ENCODE measurements at regions not wholly inside any gene's neighbourhood (a gene's known extent, or its start where the extent isn't known, plus 50 kb on each side); places are given as distances from the start of the nearest gene placed in this dataset.

DNA sequence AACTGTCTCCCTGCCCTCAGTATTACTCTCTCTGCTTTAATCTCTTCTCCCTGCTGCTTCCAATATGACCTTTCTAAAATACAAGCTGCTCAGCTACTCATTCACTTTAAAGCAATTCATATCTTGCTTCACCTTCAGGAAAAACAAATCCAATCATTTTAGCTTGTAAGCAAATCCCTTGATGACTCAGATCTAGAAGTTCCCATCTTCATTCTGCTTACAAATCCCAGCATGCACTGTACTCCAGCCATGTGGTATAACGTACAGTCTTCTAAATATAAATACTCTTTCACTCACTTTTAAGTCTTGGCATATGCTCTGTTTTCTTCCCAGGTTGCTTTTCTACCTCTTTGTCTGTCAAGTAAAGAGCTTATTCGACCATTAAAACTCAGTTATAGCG lies 1009.1 kb upstream of the SEMA6D start:
- Histone ChIP-seq H3K36me3 (ENCODE audit: insufficient read depth, low read length) (no peaks in the 10 kb centered on the region), H3K4me3 (ENCODE audit: low read length) (no peak overlapping the region), H3K4me1 (ENCODE audit: low read length) (no peaks in the 10 kb centered on the region), H3K9ac (ENCODE audit: low read length) (no peak overlapping the region), H3K9me3 (ENCODE audit: low read length) (peaks cover 42% of the 10 kb centered on the region), H2AFZ (ENCODE audit: low read length) (no peak overlapping the region), H3K27me3 (ENCODE audit: low read length) (no peaks in the 10 kb centered on the region), H4K20me1 (ENCODE audit: insufficient read depth, low read depth, low read length) (no peaks in the 10 kb centered on the region), H3K79me2 (ENCODE audit: low read length) (no peaks in the 10 kb centered on the region), H3K27ac (ENCODE audit: low read length) (no peak overlapping the region), H3K4me2 (ENCODE audit: low read depth, low read length, poor library complexity, severe bottlenecking) (no peak overlapping the region), H3K9me2 (replicated peaks; ENCODE audit: insufficient read depth, low read length) (no peaks in the 10 kb centered on the region)
- DNase-seq, result no peak

DNA sequence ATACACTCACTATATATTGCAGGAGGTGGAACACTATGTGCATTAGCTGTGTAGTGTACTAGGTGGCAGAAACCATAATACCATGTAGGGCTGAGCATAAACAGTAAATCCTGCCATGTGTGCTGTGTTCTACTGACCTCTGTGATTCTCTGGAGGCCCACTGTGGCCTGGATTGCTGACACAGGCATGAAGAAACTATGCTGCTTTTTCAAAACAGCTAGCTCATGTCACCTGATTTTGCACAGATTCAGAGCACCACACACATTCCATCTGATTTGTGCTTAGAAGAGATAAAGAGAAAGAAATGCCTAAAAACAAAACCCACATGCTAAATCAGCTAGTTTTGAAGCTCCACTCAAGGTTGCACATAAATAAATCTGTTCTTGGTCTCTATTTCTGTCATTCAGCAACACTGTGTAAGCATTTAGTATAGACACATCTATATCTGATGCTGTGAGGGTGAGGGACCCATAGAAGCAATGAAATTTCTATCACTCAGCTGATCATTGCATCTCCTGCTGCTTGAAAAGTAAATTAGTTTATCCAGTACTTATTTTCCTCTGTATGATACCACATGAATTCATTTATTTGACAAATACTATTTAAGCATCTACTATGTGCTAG lies 1007.7 kb upstream of the SEMA6D start:
- Histone ChIP-seq H2AFZ (ENCODE audit: low read length) (no peak overlapping the region), H3K9me3 (ENCODE audit: low read length) (peaks cover 37% of the 10 kb centered on the region), H3K4me2 (ENCODE audit: low read depth, low read length, poor library complexity, severe bottlenecking) (no peak overlapping the region), H3K27me3 (ENCODE audit: low read length) (no peaks in the 10 kb centered on the region), H3K79me2 (ENCODE audit: low read length) (no peaks in the 10 kb centered on the region), H3K9me2 (replicated peaks; ENCODE audit: insufficient read depth, low read length) (no peaks in the 10 kb centered on the region), H3K4me3 (ENCODE audit: low read length) (no peak overlapping the region), H4K20me1 (ENCODE audit: insufficient read depth, low read depth, low read length) (no peaks in the 10 kb centered on the region), H3K27ac (ENCODE audit: low read length) (no peak overlapping the region), H3K9ac (ENCODE audit: low read length) (no peak overlapping the region), H3K36me3 (ENCODE audit: insufficient read depth, low read length) (no peaks in the 10 kb centered on the region), H3K4me1 (ENCODE audit: low read length) (no peaks in the 10 kb centered on the region)
- DNase-seq, result no peak

DNA sequence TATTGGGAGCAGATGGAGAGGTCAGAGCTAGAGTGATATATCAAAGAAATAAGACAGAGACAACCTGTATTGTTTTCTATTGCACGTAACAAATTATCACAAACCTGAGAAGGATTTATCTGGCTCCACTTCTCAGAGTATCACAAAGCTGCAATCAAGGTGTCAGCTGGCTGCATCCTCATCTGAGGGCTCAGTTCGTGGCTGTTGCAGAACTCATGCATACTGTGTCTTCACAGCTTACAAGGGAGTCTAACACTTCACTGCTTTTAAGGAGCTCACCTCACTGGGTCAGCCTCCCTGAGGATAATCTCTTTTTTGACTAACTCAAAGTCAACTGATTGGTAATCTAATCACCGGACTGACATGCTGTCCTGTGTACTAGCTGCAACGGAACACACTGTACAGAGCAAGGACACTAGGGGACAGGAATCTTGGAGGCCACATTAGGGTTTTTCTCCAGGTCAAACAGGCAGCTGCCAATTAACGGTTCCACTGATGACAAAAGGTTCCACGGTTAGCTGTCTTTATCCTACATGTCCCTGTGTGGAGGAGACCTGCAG lies 1006.8 kb upstream of the SEMA6D start:
- Histone ChIP-seq H2AFZ (ENCODE audit: low read length) (no peak overlapping the region), H3K9me2 (replicated peaks; ENCODE audit: insufficient read depth, low read length) (no peaks in the 10 kb centered on the region), H3K27me3 (ENCODE audit: low read length) (no peaks in the 10 kb centered on the region), H3K9ac (ENCODE audit: low read length) (no peak overlapping the region), H3K4me2 (ENCODE audit: low read depth, low read length, poor library complexity, severe bottlenecking) (no peak overlapping the region), H4K20me1 (ENCODE audit: insufficient read depth, low read depth, low read length) (no peaks in the 10 kb centered on the region), H3K79me2 (ENCODE audit: low read length) (no peaks in the 10 kb centered on the region), H3K9me3 (ENCODE audit: low read length) (peaks cover 31% of the 10 kb centered on the region), H3K4me3 (ENCODE audit: low read length) (no peak overlapping the region), H3K27ac (ENCODE audit: low read length) (no peak overlapping the region), H3K4me1 (ENCODE audit: low read length) (no peaks in the 10 kb centered on the region), H3K36me3 (ENCODE audit: insufficient read depth, low read length) (no peaks in the 10 kb centered on the region)
- DNase-seq, result no peak

DNA sequence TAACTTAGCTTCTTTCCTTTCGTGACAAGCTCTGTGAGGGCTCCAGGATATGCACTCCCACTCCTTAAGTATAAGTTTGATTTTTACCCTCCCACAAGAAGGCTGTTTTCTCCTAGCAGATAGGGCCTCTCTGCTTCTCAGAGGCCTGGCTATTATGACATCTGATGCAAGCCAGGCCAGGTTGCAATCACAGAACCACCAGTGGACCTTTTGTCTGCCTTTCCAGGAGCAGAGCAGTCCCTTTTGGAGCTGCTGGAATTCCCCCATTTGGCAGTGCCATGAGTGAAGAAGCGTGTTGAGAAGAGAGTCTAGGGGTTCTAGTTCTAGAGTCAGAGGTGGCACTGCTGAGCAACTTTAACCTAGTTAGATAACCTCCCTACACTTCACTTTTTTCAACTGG lies 1004.3 kb upstream of the SEMA6D start:
- no peak overlapping the region for H2AFZ ChIP-seq (ENCODE audit: low read length)

DNA sequence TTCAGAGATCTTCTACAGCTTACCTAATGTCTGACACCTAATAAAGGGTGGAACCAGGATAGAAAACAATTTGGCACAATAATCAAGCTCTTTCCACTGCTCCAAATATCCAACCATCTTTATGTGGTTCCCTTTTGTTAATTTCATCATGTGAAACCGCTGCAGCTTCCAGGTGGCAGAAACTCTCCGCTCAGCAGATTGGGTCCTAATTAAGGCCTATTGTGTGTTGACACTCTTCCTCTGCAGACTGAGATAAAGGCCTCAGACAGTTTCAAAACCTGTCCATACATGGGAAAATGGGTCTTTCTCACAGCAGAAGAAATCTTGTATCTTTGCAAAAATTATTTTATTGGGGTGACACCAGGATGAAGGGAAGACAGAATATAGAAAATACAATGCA lies 1002.4 kb upstream of the SEMA6D start:
- Histone ChIP-seq H3K79me2 (ENCODE audit: low read length) (no peaks in the 10 kb centered on the region), H3K27ac (ENCODE audit: low read length) (no peak overlapping the region), H3K4me1 (ENCODE audit: low read length) (no peaks in the 10 kb centered on the region), H2AFZ (ENCODE audit: low read length) (no peak overlapping the region), H3K36me3 (ENCODE audit: insufficient read depth, low read length) (no peaks in the 10 kb centered on the region), H3K27me3 (ENCODE audit: low read length) (no peaks in the 10 kb centered on the region), H3K9ac (ENCODE audit: low read length) (no peak overlapping the region), H3K9me3 (ENCODE audit: low read length) (peaks cover 19% of the 10 kb centered on the region), H3K4me3 (ENCODE audit: low read length) (no peak overlapping the region), H4K20me1 (ENCODE audit: insufficient read depth, low read depth, low read length) (no peaks in the 10 kb centered on the region), H3K9me2 (replicated peaks; ENCODE audit: insufficient read depth, low read length) (no peaks in the 10 kb centered on the region), H3K4me2 (ENCODE audit: low read depth, low read length, poor library complexity, severe bottlenecking) (no peak overlapping the region)
- DNase-seq, result no peak

More for the DNA sequence above, 1004.3 kb upstream of the SEMA6D start:
- no peaks in the 10 kb centered on the region for H3K79me2 ChIP-seq (ENCODE audit: low read length)
- no peaks in the 10 kb centered on the region for H3K27me3 ChIP-seq (ENCODE audit: low read length)
- H4K20me1 ChIP-seq (ENCODE audit: insufficient read depth, low read depth, low read length), result no peaks in the 10 kb centered on the region
- no peaks in the 10 kb centered on the region for H3K9me2 ChIP-seq (replicated peaks; ENCODE audit: insufficient read depth, low read length)
- no peak overlapping the region for H3K4me3 ChIP-seq (ENCODE audit: low read length)
- peaks cover 16% of the 10 kb centered on the region for H3K9me3 ChIP-seq (ENCODE audit: low read length)
- DNase-seq, result no peak
- no peak overlapping the region for H3K9ac ChIP-seq (ENCODE audit: low read length)
- H3K4me1 ChIP-seq (ENCODE audit: low read length), result no peaks in the 10 kb centered on the region
- no peak overlapping the region for H3K27ac ChIP-seq (ENCODE audit: low read length)
- no peaks in the 10 kb centered on the region for H3K36me3 ChIP-seq (ENCODE audit: insufficient read depth, low read length)
- H3K4me2 ChIP-seq (ENCODE audit: low read depth, low read length, poor library complexity, severe bottlenecking), result no peak overlapping the region

DNA sequence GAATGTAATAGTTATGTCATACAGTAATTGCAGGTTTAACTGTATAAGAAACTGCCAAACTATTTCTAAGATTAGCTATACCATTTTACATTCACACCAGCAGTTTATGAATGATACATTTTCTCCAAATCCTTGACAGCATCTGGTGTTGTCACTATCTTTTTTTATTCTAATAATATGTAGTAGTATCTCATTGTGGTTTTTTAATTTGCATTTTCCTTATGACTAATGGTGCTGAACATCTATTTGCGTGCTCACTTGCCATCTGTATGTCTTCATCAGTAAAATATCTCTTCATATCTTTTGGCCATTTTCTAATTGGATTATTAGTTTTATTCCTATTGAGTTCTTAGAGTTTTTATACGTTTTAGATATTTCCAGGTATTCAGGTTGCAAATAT lies 994.0 kb upstream of the SEMA6D start:
- Histone ChIP-seq H3K27ac (ENCODE audit: low read length) (no peak overlapping the region), H3K79me2 (ENCODE audit: low read length) (no peaks in the 10 kb centered on the region), H3K4me1 (ENCODE audit: low read length) (no peaks in the 10 kb centered on the region), H3K9me2 (replicated peaks; ENCODE audit: insufficient read depth, low read length) (no peaks in the 10 kb centered on the region), H3K36me3 (ENCODE audit: insufficient read depth, low read length) (no peaks in the 10 kb centered on the region), H3K27me3 (ENCODE audit: low read length) (no peaks in the 10 kb centered on the region), H3K9me3 (ENCODE audit: low read length) (peaks cover 52% of the 10 kb centered on the region), H3K4me3 (ENCODE audit: low read length) (no peak overlapping the region), H3K4me2 (ENCODE audit: low read depth, low read length, poor library complexity, severe bottlenecking) (no peak overlapping the region), H4K20me1 (ENCODE audit: insufficient read depth, low read depth, low read length) (no peaks in the 10 kb centered on the region), H2AFZ (ENCODE audit: low read length) (no peak overlapping the region), H3K9ac (ENCODE audit: low read length) (no peak overlapping the region)
- no peak for DNase-seq

DNA sequence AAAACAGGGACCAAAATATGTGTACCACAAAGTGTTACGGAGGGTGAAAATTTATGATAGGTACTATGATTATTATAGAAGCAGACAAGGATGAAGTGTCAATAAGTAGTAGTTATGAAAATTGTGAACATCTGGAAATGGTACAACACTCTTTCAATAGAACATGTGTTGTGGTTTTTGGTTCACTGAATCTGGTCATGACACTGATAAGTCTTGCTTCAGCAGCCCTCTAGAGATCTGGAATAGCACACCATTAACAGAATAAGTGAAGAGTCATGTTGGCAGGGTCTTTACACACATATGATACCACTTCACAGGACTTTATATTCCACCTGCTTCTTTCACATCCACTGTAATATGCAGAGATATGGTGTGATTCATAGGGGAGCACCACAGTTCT lies 985.2 kb upstream of the SEMA6D start:
- Histone ChIP-seq H3K9me3 (ENCODE audit: low read length) (peaks cover 42% of the 10 kb centered on the region), H3K9me2 (replicated peaks; ENCODE audit: insufficient read depth, low read length) (no peaks in the 10 kb centered on the region), H3K4me2 (ENCODE audit: low read depth, low read length, poor library complexity, severe bottlenecking) (no peak overlapping the region), H3K79me2 (ENCODE audit: low read length) (no peaks in the 10 kb centered on the region), H3K9ac (ENCODE audit: low read length) (no peak overlapping the region), H3K27ac (ENCODE audit: low read length) (no peak overlapping the region), H4K20me1 (ENCODE audit: insufficient read depth, low read depth, low read length) (no peaks in the 10 kb centered on the region), H3K4me3 (ENCODE audit: low read length) (no peak overlapping the region), H3K27me3 (ENCODE audit: low read length) (no peaks in the 10 kb centered on the region), H3K4me1 (ENCODE audit: low read length) (no peaks in the 10 kb centered on the region), H3K36me3 (ENCODE audit: insufficient read depth, low read length) (no peaks in the 10 kb centered on the region), H2AFZ (ENCODE audit: low read length) (no peak overlapping the region)
- DNase-seq, result no peak

DNA sequence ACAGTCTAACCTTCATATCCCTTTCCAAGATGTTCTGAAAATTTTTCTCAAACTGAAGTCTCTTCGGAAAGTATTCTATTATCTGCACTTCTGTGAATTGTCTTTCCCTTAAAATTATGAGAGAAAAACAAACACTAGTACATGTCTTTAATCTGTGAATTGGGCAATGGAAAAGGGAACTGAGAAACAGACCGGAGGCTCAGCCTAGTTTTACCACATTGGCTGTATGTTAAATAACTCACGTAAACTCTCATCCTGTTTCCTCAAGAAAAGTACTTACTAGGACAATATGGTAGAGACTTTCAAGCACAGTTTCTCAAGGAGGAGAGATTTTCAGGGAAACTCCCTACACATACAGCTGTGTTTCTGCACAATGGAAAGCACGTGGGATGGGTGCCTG lies 982.2 kb upstream of the SEMA6D start:
- no peak overlapping the region for H3K4me3 ChIP-seq (ENCODE audit: low read length)
- DNase-seq, result no peak
- H3K36me3 ChIP-seq (ENCODE audit: insufficient read depth, low read length), result no peaks in the 10 kb centered on the region
- H2AFZ ChIP-seq (ENCODE audit: low read length), result no peak overlapping the region
- H3K27ac ChIP-seq (ENCODE audit: low read length), result no peak overlapping the region
- peaks cover 46% of the 10 kb centered on the region for H3K9me3 ChIP-seq (ENCODE audit: low read length)
- no peaks in the 10 kb centered on the region for H3K79me2 ChIP-seq (ENCODE audit: low read length)
- no peak overlapping the region for H3K9ac ChIP-seq (ENCODE audit: low read length)
- no peaks in the 10 kb centered on the region for H3K9me2 ChIP-seq (replicated peaks; ENCODE audit: insufficient read depth, low read length)
- no peaks in the 10 kb centered on the region for H3K4me1 ChIP-seq (ENCODE audit: low read length)
- no peaks in the 10 kb centered on the region for H3K27me3 ChIP-seq (ENCODE audit: low read length)
- H4K20me1 ChIP-seq (ENCODE audit: insufficient read depth, low read depth, low read length), result no peaks in the 10 kb centered on the region
- no peak overlapping the region for H3K4me2 ChIP-seq (ENCODE audit: low read depth, low read length, poor library complexity, severe bottlenecking)
